GM18508 (cell line): ENCODE measurements at regions not wholly inside any gene's neighbourhood (a gene's known extent, or its start where the extent isn't known, plus 50 kb on each side); places are given as distances from the start of the nearest gene placed in this dataset.

ENCODE experiments used
- ATAC-seq: cut with Tn5 transposase; IDR thresholded peaks from one replicate; pipeline ENCODE4 v1.9.1; 2021; ENCODE audit warnings: moderate number of reproducible peaks; ENCODE audit not compliant: insufficient read depth, unreplicated experiment

GRCh38 chr12:125402874-125403789 lies 337.9 kb downstream of the AACS start:
- ATAC-seq, result no peak

GRCh38 chr12:125403843-125404242 lies 338.6 kb downstream of the AACS start:
- no peak for ATAC-seq

- ATAC-seq, result peak; percentile 90
These were observed 340.9 kb downstream of the AACS start for GRCh38 chr12:125406131-125406530.

GRCh38 chr12:125408718-125409117 lies 343.5 kb downstream of the AACS start:
- ATAC-seq, result no peak

GRCh38 chr12:125412506-125412905 lies 347.3 kb downstream of the AACS start:
- no peak for ATAC-seq

GRCh38 chr12:125417446-125417845 lies 352.2 kb downstream of the AACS start:
- no peak for ATAC-seq

GRCh38 chr12:125418902-125419564 lies 353.8 kb downstream of the AACS start:
- ATAC-seq, result peak; percentile 76

GRCh38 chr12:125424909-125425308 lies 359.7 kb downstream of the AACS start:
- ATAC-seq, result no peak

GRCh38 chr12:125431516-125431915 lies 366.3 kb downstream of the AACS start:
- no peak for ATAC-seq

- no peak for ATAC-seq
These were observed 368.9 kb downstream of the AACS start for GRCh38 chr12:125434131-125434530.

GRCh38 chr12:125434936-125435443 lies 369.8 kb downstream of the AACS start:
- ATAC-seq, result peak; percentile 78

GRCh38 chr12:125435871-125436270 lies 370.6 kb downstream of the AACS start:
- ATAC-seq, result no peak

- ATAC-seq, result no peak
These were observed 371.5 kb downstream of the AACS start for GRCh38 chr12:125436686-125437085.

GRCh38 chr12:125440399-125440798 lies 375.2 kb downstream of the AACS start:
- ATAC-seq, result no peak

GRCh38 chr12:125443341-125443740 lies 378.1 kb downstream of the AACS start:
- ATAC-seq, result no peak

- no peak for ATAC-seq
These were observed 386.2 kb downstream of the AACS start for GRCh38 chr12:125451408-125451807.

- no peak for ATAC-seq
These were observed 388.5 kb downstream of the AACS start for GRCh38 chr12:125453751-125454150.

GRCh38 chr12:125454291-125454690 lies 389.1 kb downstream of the AACS start:
- ATAC-seq, result no peak

GRCh38 chr12:125454786-125455480 lies 389.7 kb downstream of the AACS start:
- no peak for ATAC-seq

- no peak for ATAC-seq
These were observed 390.3 kb downstream of the AACS start for GRCh38 chr12:125455556-125455955.
